NOMO-1 treated with DMSO at 0.1 percent for 48 hours (cell line): ENCODE measurements at regions not wholly inside any gene's neighbourhood (a gene's known extent, or its start where the extent isn't known, plus 50 kb on each side); places are given as distances from the start of the nearest gene placed in this dataset.
A peak's percentile ranks its signal among the peaks of the same experiment; 100 is the strongest.

Source experiments
- DNase-seq: peaks from one replicate; lab custom pipeline; 2025; ENCODE audit not compliant: unreplicated experiment; lab: John Stamatoyannopoulos, UW

GRCh38 chr4:163755013-163755412, 260.5 kb downstream of the TMA16 start:
- peak; percentile 48 for DNase-seq

GRCh38 chr4:163757219-163757618, 262.7 kb downstream of the TMA16 start:
- DNase-seq: no peak

GRCh38 chr4:163758032-163758431, 263.5 kb downstream of the TMA16 start:
- DNase-seq: no peak

GRCh38 chr4:163762741-163763140, 268.3 kb downstream of the TMA16 start:
- DNase-seq: no peak

GRCh38 chr4:163764569-163764968, 270.1 kb downstream of the TMA16 start:
- DNase-seq: no peak

GRCh38 chr4:163768014-163768413, 273.5 kb downstream of the TMA16 start:
- DNase-seq: peak; percentile 34

- no peak for DNase-seq
Observed at GRCh38 chr4:163772238-163772637, 277.7 kb downstream of the TMA16 start.

GRCh38 chr4:163773940-163774339, 279.4 kb downstream of the TMA16 start:
- DNase-seq: no peak

GRCh38 chr4:163776957-163777356, 282.5 kb downstream of the TMA16 start:
- DNase-seq: no peak

GRCh38 chr4:163781726-163782125, 287.2 kb downstream of the TMA16 start:
- DNase-seq: no peak

- DNase-seq: no peak
Observed at GRCh38 chr4:163790231-163790630, 295.7 kb downstream of the TMA16 start.

- no peak for DNase-seq
Observed at GRCh38 chr4:163795885-163796284, 301.4 kb downstream of the TMA16 start.

GRCh38 chr4:163804001-163804400, 309.5 kb downstream of the TMA16 start:
- no peak for DNase-seq

GRCh38 chr4:163806653-163807052, 312.2 kb downstream of the TMA16 start:
- no peak for DNase-seq

GRCh38 chr4:163808011-163808410, 313.5 kb downstream of the TMA16 start:
- DNase-seq: no peak

- peak; percentile 70 for DNase-seq
Observed at GRCh38 chr4:163810755-163811154, 316.3 kb downstream of the TMA16 start.

GRCh38 chr4:163815776-163816175, 321.3 kb downstream of the TMA16 start:
- peak; percentile 85 for DNase-seq

GRCh38 chr4:163816494-163816893, 322.0 kb downstream of the TMA16 start:
- peak; percentile 11 for DNase-seq

- peak; percentile 27 for DNase-seq
Observed at GRCh38 chr4:163818673-163819072, 324.2 kb downstream of the TMA16 start.

GRCh38 chr4:163833669-163834068, 339.2 kb downstream of the TMA16 start:
- DNase-seq: peak; percentile 41

GRCh38 chr4:163846008-163846407, 351.5 kb downstream of the TMA16 start:
- DNase-seq: no peak

GRCh38 chr4:163852246-163852645, 357.8 kb downstream of the TMA16 start:
- no peak for DNase-seq

- DNase-seq: no peak
Observed at GRCh38 chr4:163857903-163858302, 363.4 kb downstream of the TMA16 start.

GRCh38 chr4:163858515-163858914, 364.0 kb downstream of the TMA16 start:
- peak; percentile 32 for DNase-seq
